ENCODE measurements at regions not wholly inside any gene's neighbourhood (a gene's known extent, or its start where the extent isn't known, plus 50 kb on each side); places are given as distances from the start of the nearest gene placed in this dataset.

GRCh38 chr9:87180841-87181240, 233.5 kb upstream of the GAS1 start:
- 91 to 98% methylated on average over 2 of the region's 2 CpGs for WGBS, 2 experiments (ENCODE audit: low coverage in 1 of 2, low lambda C conversion rate in 2 of 2, missing lambda C conversion rate in 2 of 2)
- no peak for DNase-seq
- no peak overlapping the region for H3K4me2 ChIP-seq (ENCODE audit: unreplicated experiment)
- H3K79me2 ChIP-seq (ENCODE audit: insufficient read depth): no peaks in the 10 kb centered on the region
- H2AFZ ChIP-seq: no peak overlapping the region
- H3K27ac ChIP-seq: no peak overlapping the region
- no peaks in the 10 kb centered on the region for H3K36me3 ChIP-seq (ENCODE audit: low read depth)
- no peaks in the 10 kb centered on the region for H3K9me3 ChIP-seq (ENCODE audit: low read depth)
- in situ Hi-C loops (cut with MboI): no loop called here
- H3K9ac ChIP-seq: no peak overlapping the region
- peaks cover 14% of the 10 kb centered on the region for H3K4me1 ChIP-seq (ENCODE audit: insufficient read depth)
- no peaks in the 10 kb centered on the region for H4K20me1 ChIP-seq (ENCODE audit: insufficient read depth)
- peaks cover 5% of the 10 kb centered on the region; the same call in 1 of the 2 replicates for H3F3A ChIP-seq (ENCODE audit: insufficient read depth)
- H3K27me3 ChIP-seq (replicated peaks; ENCODE audit: insufficient read depth): no peaks in the 10 kb centered on the region
- no peak overlapping the region for H3K4me3 ChIP-seq
- H3K9me2 ChIP-seq (ENCODE audit: insufficient read depth): no peaks in the 10 kb centered on the region
- TF ChIP-seq EZH2 (IDR thresholded peaks at IDR 0.05; ENCODE audit: insufficient read depth, poor library complexity, severe bottlenecking) (no peak), EZH2phosphoT487 (IDR thresholded peaks at IDR 0.05; ENCODE audit: insufficient read depth, low read depth) (no peak)

- no peak overlapping the region for H3K9ac ChIP-seq
- no peaks in the 10 kb centered on the region for H3K9me3 ChIP-seq (ENCODE audit: low read depth)
- no peak for DNase-seq
- no peaks in the 10 kb centered on the region for H3K79me2 ChIP-seq (ENCODE audit: insufficient read depth)
- H3K4me1 ChIP-seq (ENCODE audit: insufficient read depth): peaks cover 14% of the 10 kb centered on the region
- no peak overlapping the region for H3K4me2 ChIP-seq (ENCODE audit: unreplicated experiment)
- no peak overlapping the region for H3K27ac ChIP-seq
- H3K4me3 ChIP-seq: no peak overlapping the region
- 98 to 100% methylated on average over 1 of the region's 1 CpG for WGBS, 2 experiments (ENCODE audit: low coverage in 1 of 2, low lambda C conversion rate in 2 of 2, missing lambda C conversion rate in 2 of 2)
- H3K36me3 ChIP-seq (ENCODE audit: low read depth): no peaks in the 10 kb centered on the region
- no peak for TF ChIP-seq EZH2phosphoT487 (IDR thresholded peaks at IDR 0.05; ENCODE audit: insufficient read depth, low read depth)
- TF ChIP-seq EZH2 (IDR thresholded peaks at IDR 0.05; ENCODE audit: insufficient read depth, poor library complexity, severe bottlenecking): no peak
- H3F3A ChIP-seq (ENCODE audit: insufficient read depth): peaks cover 5% of the 10 kb centered on the region; the same call in 1 of the 2 replicates
- H3K27me3 ChIP-seq (replicated peaks; ENCODE audit: insufficient read depth): no peaks in the 10 kb centered on the region
- H2AFZ ChIP-seq: no peak overlapping the region
- in situ Hi-C loops (cut with MboI): no loop called here
- no peaks in the 10 kb centered on the region for H4K20me1 ChIP-seq (ENCODE audit: insufficient read depth)
- no peaks in the 10 kb centered on the region for H3K9me2 ChIP-seq (ENCODE audit: insufficient read depth)
Measured at GRCh38 chr9:87181670-87182069, 234.4 kb upstream of the GAS1 start.

GRCh38 chr9:87184956-87185642, 237.8 kb upstream of the GAS1 start:
- WGBS, 2 experiments (ENCODE audit: low coverage in 1 of 2, low lambda C conversion rate in 2 of 2, missing lambda C conversion rate in 2 of 2): 69 to 72% methylated on average over 6 of the region's 6 CpGs
- in situ Hi-C loops (cut with MboI): no loop called here

GRCh38 chr9:87187656-87188055, 240.3 kb upstream of the GAS1 start:
- TF ChIP-seq EZH2 (IDR thresholded peaks at IDR 0.05; ENCODE audit: insufficient read depth, poor library complexity, severe bottlenecking) (no peak), EZH2phosphoT487 (IDR thresholded peaks at IDR 0.05; ENCODE audit: insufficient read depth, low read depth) (no peak)
- Histone ChIP-seq H3K4me1 (ENCODE audit: insufficient read depth) (peaks cover 16% of the 10 kb centered on the region), H3F3A (ENCODE audit: insufficient read depth) (peaks cover 9% of the 10 kb centered on the region), H3K27me3 (replicated peaks; ENCODE audit: insufficient read depth) (no peaks in the 10 kb centered on the region), H3K9me3 (ENCODE audit: low read depth) (no peaks in the 10 kb centered on the region), H3K9ac (no peak overlapping the region), H3K27ac (no peak overlapping the region), H3K4me3 (no peak overlapping the region), H2AFZ (no peak overlapping the region), H3K9me2 (ENCODE audit: insufficient read depth) (no peaks in the 10 kb centered on the region), H3K79me2 (ENCODE audit: insufficient read depth) (no peaks in the 10 kb centered on the region), H4K20me1 (ENCODE audit: insufficient read depth) (no peaks in the 10 kb centered on the region), H3K4me2 (ENCODE audit: unreplicated experiment) (no peak overlapping the region), H3K36me3 (ENCODE audit: low read depth) (no peaks in the 10 kb centered on the region)
- no peak for DNase-seq
- in situ Hi-C loops (cut with MboI): no loop called here
- 86 to 89% methylated on average over 4 of the region's 4 CpGs for WGBS, 2 experiments (ENCODE audit: low coverage in 1 of 2, low lambda C conversion rate in 2 of 2, missing lambda C conversion rate in 2 of 2)

More at GRCh38 chr9:87184956-87185642, 237.8 kb upstream of the GAS1 start:
- peak overlapping the region; percentile 26 for H3K4me2 ChIP-seq (ENCODE audit: unreplicated experiment)
- DNase-seq: peak; percentile 40
- H3K27ac ChIP-seq: no peak overlapping the region
- H3K36me3 ChIP-seq (ENCODE audit: low read depth): no peaks in the 10 kb centered on the region
- H3F3A ChIP-seq (ENCODE audit: insufficient read depth): peaks cover 5% of the 10 kb centered on the region; the same call in 1 of the 2 replicates
- H4K20me1 ChIP-seq (ENCODE audit: insufficient read depth): no peaks in the 10 kb centered on the region
- no peaks in the 10 kb centered on the region for H3K9me3 ChIP-seq (ENCODE audit: low read depth)
- TF ChIP-seq EZH2 (IDR thresholded peaks at IDR 0.05; ENCODE audit: insufficient read depth, poor library complexity, severe bottlenecking) (no peak), EZH2phosphoT487 (IDR thresholded peaks at IDR 0.05; ENCODE audit: insufficient read depth, low read depth) (no peak)
- no peaks in the 10 kb centered on the region for H3K27me3 ChIP-seq (replicated peaks; ENCODE audit: insufficient read depth)
- peaks cover 14% of the 10 kb centered on the region for H3K4me1 ChIP-seq (ENCODE audit: insufficient read depth)
- H2AFZ ChIP-seq: no peak overlapping the region
- no peaks in the 10 kb centered on the region for H3K9me2 ChIP-seq (ENCODE audit: insufficient read depth)
- no peaks in the 10 kb centered on the region for H3K79me2 ChIP-seq (ENCODE audit: insufficient read depth)
- H3K9ac ChIP-seq: no peak overlapping the region
- H3K4me3 ChIP-seq: no peak overlapping the region
